ENCODE measurements at regions not wholly inside any gene's neighbourhood (a gene's known extent, or its start where the extent isn't known, plus 50 kb on each side); places are given as distances from the start of the nearest gene placed in this dataset.

- no peak for ATAC-seq (ENCODE audit: low FRiP score)
- intact Hi-C loops (cut with DNase I): loop anchor here (5.0 to 10.0 kb wide), 6 partner anchors 65 to 335 kb away; partner anchors contain the start of gene COL12A1 (in 2 of the 2)
- 64 to 67% methylated on average over 4 of the region's 4 CpGs for WGBS, 2 donors
These were observed 265.9 kb downstream of the COL12A1 start for GRCh38 chr6:74939721-74940620.

GRCh38 chr6:74939151-74939708 is 266.6 kb downstream of the COL12A1 start:
- Histone ChIP-seq H3K4me1 (ENCODE audit: control insufficient read depth in 1 of 2, insufficient read depth in 2 of 2, low read length in 2 of 2) (no peaks in the 10 kb centered on the region), H3K36me3 (ENCODE audit: control insufficient read depth in 1 of 2, insufficient read depth in 2 of 2, low read length in 1 of 2) (no peaks in the 10 kb centered on the region), H3K27me3 (ENCODE audit: control insufficient read depth in 1 of 2, insufficient read depth in 2 of 2, low read length in 1 of 2) (no peaks in the 10 kb centered on the region), H3K27ac (ENCODE audit: low read depth in 1 of 2, low read length in 2 of 2) (no peak overlapping the region), H3K4me3 (ENCODE audit: low read length in 2 of 2) (no peak overlapping the region), H3K9me3 (ENCODE audit: control insufficient read depth, low read length) (no peaks in the 10 kb centered on the region)
- ATAC-seq (ENCODE audit: low FRiP score) (no peak), DNase-seq (no peak)
- intact Hi-C loops (cut with DNase I): loop anchor here (5.0 to 10.0 kb wide), 6 partner anchors 64 to 334 kb away; partner anchors contain the start of gene COL12A1 (in 2 of the 2)
- WGBS, 2 donors: 82 to 88% methylated on average over 2 of the region's 2 CpGs

More at GRCh38 chr6:74939721-74940620, 265.9 kb downstream of the COL12A1 start:
- no peak for DNase-seq
- Histone ChIP-seq H3K4me3 (ENCODE audit: low read length in 2 of 2) (no peak overlapping the region), H3K36me3 (ENCODE audit: control insufficient read depth in 1 of 2, insufficient read depth in 2 of 2, low read length in 1 of 2) (no peaks in the 10 kb centered on the region), H3K4me1 (ENCODE audit: control insufficient read depth in 1 of 2, insufficient read depth in 2 of 2, low read length in 2 of 2) (no peaks in the 10 kb centered on the region), H3K27ac (ENCODE audit: low read depth in 1 of 2, low read length in 2 of 2) (no peak overlapping the region), H3K27me3 (ENCODE audit: control insufficient read depth in 1 of 2, insufficient read depth in 2 of 2, low read length in 1 of 2) (no peaks in the 10 kb centered on the region), H3K9me3 (ENCODE audit: control insufficient read depth, low read length) (no peaks in the 10 kb centered on the region)

- ATAC-seq (ENCODE audit: low FRiP score): no peak
- no peaks in the 10 kb centered on the region for H3K4me1 ChIP-seq (ENCODE audit: control insufficient read depth in 1 of 2, insufficient read depth in 2 of 2, low read length in 2 of 2)
- no peak overlapping the region for H3K4me3 ChIP-seq (ENCODE audit: low read length in 2 of 2)
- no peak overlapping the region for H3K27ac ChIP-seq (ENCODE audit: low read depth in 1 of 2, low read length in 2 of 2)
- intact Hi-C loops (cut with DNase I): loop anchor here (5.0 to 10.0 kb wide), 6 partner anchors 63 to 333 kb away; partner anchors contain the start of gene COL12A1 (in 2 of the 2)
- no peak for DNase-seq
- H3K9me3 ChIP-seq (ENCODE audit: control insufficient read depth, low read length): no peaks in the 10 kb centered on the region
- no peaks in the 10 kb centered on the region for H3K27me3 ChIP-seq (ENCODE audit: control insufficient read depth in 1 of 2, insufficient read depth in 2 of 2, low read length in 1 of 2)
- H3K36me3 ChIP-seq (ENCODE audit: control insufficient read depth in 1 of 2, insufficient read depth in 2 of 2, low read length in 1 of 2): no peaks in the 10 kb centered on the region
These were observed 267.9 kb downstream of the COL12A1 start for GRCh38 chr6:74937936-74938335.

GRCh38 chr6:74936886-74937285 is 269.0 kb downstream of the COL12A1 start:
- DNase-seq (no peak), ATAC-seq (ENCODE audit: low FRiP score) (no peak)
- no peak overlapping the region for H3K4me3 ChIP-seq (ENCODE audit: low read length in 2 of 2)
- intact Hi-C loops (cut with DNase I): loop anchor here (5.0 to 10.0 kb wide), 6 partner anchors 62 to 332 kb away; partner anchors contain the start of gene COL12A1 (in 2 of the 2)
- no peaks in the 10 kb centered on the region for H3K9me3 ChIP-seq (ENCODE audit: control insufficient read depth, low read length)
- WGBS, 2 donors: 5 to 6% methylated on average over 1 of the region's 1 CpG
- H3K4me1 ChIP-seq (ENCODE audit: control insufficient read depth in 1 of 2, insufficient read depth in 2 of 2, low read length in 2 of 2): no peaks in the 10 kb centered on the region
- no peaks in the 10 kb centered on the region for H3K27me3 ChIP-seq (ENCODE audit: control insufficient read depth in 1 of 2, insufficient read depth in 2 of 2, low read length in 1 of 2)
- H3K36me3 ChIP-seq (ENCODE audit: control insufficient read depth in 1 of 2, insufficient read depth in 2 of 2, low read length in 1 of 2): no peaks in the 10 kb centered on the region
- H3K27ac ChIP-seq (ENCODE audit: low read depth in 1 of 2, low read length in 2 of 2): peak overlapping the region in 1 of 2 donors; percentile 49

GRCh38 chr6:74932232-74932888 is 273.5 kb downstream of the COL12A1 start:
- H3K27ac ChIP-seq (ENCODE audit: low read depth in 1 of 2, low read length in 2 of 2): peak overlapping the region; percentile 7 to 50
- no peaks in the 10 kb centered on the region for H3K36me3 ChIP-seq (ENCODE audit: control insufficient read depth in 1 of 2, insufficient read depth in 2 of 2, low read length in 1 of 2)
- no peaks in the 10 kb centered on the region for H3K4me1 ChIP-seq (ENCODE audit: control insufficient read depth in 1 of 2, insufficient read depth in 2 of 2, low read length in 2 of 2)
- H3K27me3 ChIP-seq (ENCODE audit: control insufficient read depth in 1 of 2, insufficient read depth in 2 of 2, low read length in 1 of 2): no peaks in the 10 kb centered on the region
- intact Hi-C loops (cut with DNase I): loop anchor here (10.0 kb wide), 5 partner anchors 58 to 328 kb away; partner anchors contain the start of gene COL12A1 (in 1 of the 2)
- no peak overlapping the region for H3K4me3 ChIP-seq (ENCODE audit: low read length in 2 of 2)
- no peaks in the 10 kb centered on the region for H3K9me3 ChIP-seq (ENCODE audit: control insufficient read depth, low read length)
- 71 to 72% methylated on average over 4 of the region's 4 CpGs for WGBS, 2 donors
- ATAC-seq (ENCODE audit: low FRiP score): no peak
- DNase-seq: no peak

GRCh38 chr6:74931558-74931957 is 274.3 kb downstream of the COL12A1 start:
- Histone ChIP-seq H3K27me3 (ENCODE audit: control insufficient read depth in 1 of 2, insufficient read depth in 2 of 2, low read length in 1 of 2) (no peaks in the 10 kb centered on the region), H3K27ac (ENCODE audit: low read depth in 1 of 2, low read length in 2 of 2) (peak overlapping the region; percentile 7 to 63), H3K4me1 (ENCODE audit: control insufficient read depth in 1 of 2, insufficient read depth in 2 of 2, low read length in 2 of 2) (no peaks in the 10 kb centered on the region), H3K36me3 (ENCODE audit: control insufficient read depth in 1 of 2, insufficient read depth in 2 of 2, low read length in 1 of 2) (no peaks in the 10 kb centered on the region), H3K9me3 (ENCODE audit: control insufficient read depth, low read length) (no peaks in the 10 kb centered on the region), H3K4me3 (ENCODE audit: low read length in 2 of 2) (no peak overlapping the region)
- 0 to 9% methylated on average over 1 of the region's 1 CpG for WGBS, 2 donors
- DNase-seq (no peak), ATAC-seq (ENCODE audit: low FRiP score) (peak; percentile 63)
- intact Hi-C loops (cut with DNase I): loop anchor here (10.0 kb wide), 5 partner anchors 57 to 327 kb away; partner anchors contain the start of gene COL12A1 (in 1 of the 2)

GRCh38 chr6:74928203-74928602 is 277.6 kb downstream of the COL12A1 start:
- DNase-seq (no peak), ATAC-seq (ENCODE audit: low FRiP score) (no peak)
- WGBS, 2 donors: 85% methylated on average over 4 of the region's 4 CpGs
- Histone ChIP-seq H3K36me3 (ENCODE audit: control insufficient read depth in 1 of 2, insufficient read depth in 2 of 2, low read length in 1 of 2) (no peaks in the 10 kb centered on the region), H3K4me1 (ENCODE audit: control insufficient read depth in 1 of 2, insufficient read depth in 2 of 2, low read length in 2 of 2) (no peaks in the 10 kb centered on the region), H3K9me3 (ENCODE audit: control insufficient read depth, low read length) (no peaks in the 10 kb centered on the region), H3K27ac (ENCODE audit: low read depth in 1 of 2, low read length in 2 of 2) (no peak overlapping the region), H3K27me3 (ENCODE audit: control insufficient read depth in 1 of 2, insufficient read depth in 2 of 2, low read length in 1 of 2) (no peaks in the 10 kb centered on the region), H3K4me3 (ENCODE audit: low read length in 2 of 2) (no peak overlapping the region)
- intact Hi-C loops (cut with DNase I): no loop called here

GRCh38 chr6:74927299-74927698 is 278.6 kb downstream of the COL12A1 start:
- intact Hi-C loops (cut with DNase I): no loop called here
- Histone ChIP-seq H3K27ac (ENCODE audit: low read depth in 1 of 2, low read length in 2 of 2) (no peak overlapping the region), H3K27me3 (ENCODE audit: control insufficient read depth in 1 of 2, insufficient read depth in 2 of 2, low read length in 1 of 2) (no peaks in the 10 kb centered on the region), H3K4me1 (ENCODE audit: control insufficient read depth in 1 of 2, insufficient read depth in 2 of 2, low read length in 2 of 2) (no peaks in the 10 kb centered on the region), H3K36me3 (ENCODE audit: control insufficient read depth in 1 of 2, insufficient read depth in 2 of 2, low read length in 1 of 2) (no peaks in the 10 kb centered on the region), H3K9me3 (ENCODE audit: control insufficient read depth, low read length) (no peaks in the 10 kb centered on the region), H3K4me3 (ENCODE audit: low read length in 2 of 2) (no peak overlapping the region)
- DNase-seq (no peak), ATAC-seq (ENCODE audit: low FRiP score) (no peak)
- WGBS, 2 donors: 81 to 90% methylated on average over 3 of the region's 3 CpGs

Measured in aorta (tissue), 5 donors.